ENCODE measurements at regions not wholly inside any gene's neighbourhood (a gene's known extent, or its start where the extent isn't known, plus 50 kb on each side); places are given as distances from the start of the nearest gene placed in this dataset.

GRCh38 chr5:27242258-27242626 is 203.9 kb upstream of the CDH9 start:
- no peak for DNase-seq (ENCODE audit: low spot score)
- no peak for TF ChIP-seq CTCF (IDR thresholded peaks at IDR 0.05; ENCODE audit: borderline replicate concordance, control extremely low read depth, extremely low read depth, insufficient read depth, missing control alignments)
- in situ Hi-C loops (cut with MboI; ENCODE audit: low sequenced_read_pairs, unreplicated experiment), result no loop called here

DNA sequence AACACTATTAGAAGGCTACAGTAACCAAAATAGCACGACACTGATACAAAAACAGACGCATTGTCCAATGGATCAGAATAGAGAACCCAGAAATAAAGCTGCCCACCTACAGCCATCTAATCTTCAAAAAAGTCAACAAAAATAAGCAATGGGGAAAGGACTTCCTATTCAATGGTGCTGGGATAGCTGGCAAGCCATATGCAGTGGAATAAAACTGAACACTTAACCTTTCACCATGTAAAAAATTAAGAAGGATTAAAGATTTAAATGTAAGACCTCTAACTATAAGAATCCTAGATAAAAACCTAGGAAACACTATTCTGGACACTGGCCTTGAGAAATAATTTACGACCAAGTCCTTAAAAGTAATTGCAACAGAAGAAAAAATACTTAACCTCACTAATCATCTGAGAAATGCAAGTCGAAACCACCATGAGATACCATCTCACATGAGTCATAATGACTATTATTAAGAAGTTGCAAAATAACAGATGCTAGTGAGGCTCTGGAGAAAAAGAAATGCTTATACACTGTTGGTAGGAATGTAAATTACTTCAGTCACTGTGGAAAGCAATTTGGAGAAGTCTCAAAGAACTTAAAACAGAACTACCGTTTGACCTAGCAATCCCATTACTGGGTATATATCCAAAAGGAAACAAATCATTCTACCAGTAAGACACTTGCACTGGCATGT is 203.3 kb upstream of the CDH9 start:
- no peak for TF ChIP-seq CTCF (IDR thresholded peaks at IDR 0.05; ENCODE audit: borderline replicate concordance, control extremely low read depth, extremely low read depth, insufficient read depth, missing control alignments)
- in situ Hi-C loops (cut with MboI; ENCODE audit: low sequenced_read_pairs, unreplicated experiment), result no loop called here
- DNase-seq (ENCODE audit: low spot score), result no peak

DNA sequence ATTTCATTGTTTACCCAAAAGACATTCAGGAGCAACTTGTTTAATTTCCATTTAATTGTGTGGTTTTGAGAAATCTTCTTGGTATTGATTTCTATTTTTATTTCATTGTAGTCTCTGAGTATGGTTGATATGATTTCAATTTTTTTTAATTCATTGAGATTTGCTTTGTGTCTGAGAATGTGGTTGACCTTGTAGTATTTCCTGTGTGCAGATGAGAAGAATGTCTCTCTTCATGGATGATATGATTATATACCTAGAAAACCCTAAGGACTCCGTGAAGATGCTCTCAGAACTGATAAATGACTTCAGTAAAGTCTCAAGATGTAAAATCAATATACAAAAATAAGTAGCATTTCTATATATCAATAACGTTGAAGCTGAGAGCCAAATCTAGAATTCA is 202.4 kb upstream of the CDH9 start:
- in situ Hi-C loops (cut with MboI; ENCODE audit: low sequenced_read_pairs, unreplicated experiment), result no loop called here
- TF ChIP-seq CTCF (IDR thresholded peaks at IDR 0.05; ENCODE audit: borderline replicate concordance, control extremely low read depth, extremely low read depth, insufficient read depth, missing control alignments), result no peak
- DNase-seq (ENCODE audit: low spot score), result no peak

GRCh38 chr5:27234916-27235315 is 196.5 kb upstream of the CDH9 start:
- in situ Hi-C loops (cut with MboI; ENCODE audit: low sequenced_read_pairs, unreplicated experiment), result no loop called here
- DNase-seq (ENCODE audit: low spot score), result no peak
- TF ChIP-seq CTCF (IDR thresholded peaks at IDR 0.05; ENCODE audit: borderline replicate concordance, control extremely low read depth, extremely low read depth, insufficient read depth, missing control alignments), result no peak

DNA sequence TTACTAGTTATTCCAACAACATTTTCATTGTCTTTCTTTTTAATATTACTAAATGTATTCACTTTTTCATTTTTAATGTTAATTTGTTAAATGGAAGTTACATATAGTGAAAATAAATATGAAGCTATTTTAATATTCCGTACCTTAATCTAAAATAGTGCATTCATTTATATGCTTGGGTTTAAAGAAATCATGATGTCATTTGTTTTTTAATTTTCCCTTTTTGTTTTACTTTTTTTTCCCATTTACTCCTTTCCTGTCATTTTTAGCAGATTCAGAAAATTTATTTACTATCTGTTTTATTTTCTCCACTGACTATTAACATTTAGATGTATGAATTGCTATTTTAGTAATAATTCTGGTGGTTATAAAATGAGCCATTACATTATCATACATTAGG is 183.0 kb upstream of the CDH9 start:
- in situ Hi-C loops (cut with MboI; ENCODE audit: low sequenced_read_pairs, unreplicated experiment), result no loop called here
- no peak for DNase-seq (ENCODE audit: low spot score)
- TF ChIP-seq CTCF (IDR thresholded peaks at IDR 0.05; ENCODE audit: borderline replicate concordance, control extremely low read depth, extremely low read depth, insufficient read depth, missing control alignments), result no peak

DNA sequence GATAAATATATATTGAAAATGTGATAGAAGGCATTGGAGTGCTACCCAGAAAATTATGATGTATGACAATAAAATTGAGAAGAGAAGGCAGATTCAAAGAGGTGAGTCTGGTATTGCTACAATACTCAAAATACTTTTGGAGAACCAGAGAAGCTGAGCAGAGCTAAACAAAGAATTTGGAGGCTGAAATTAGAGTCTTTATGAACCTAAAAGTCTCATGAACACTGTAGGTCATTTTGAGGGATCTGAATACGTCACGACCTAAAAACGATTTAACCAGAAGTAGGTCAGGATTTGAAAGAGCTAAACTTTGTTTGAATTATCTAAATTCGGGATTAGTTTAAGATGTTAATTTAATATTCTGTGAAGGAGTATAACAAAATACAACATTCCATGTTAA is 182.4 kb upstream of the CDH9 start:
- TF ChIP-seq CTCF (IDR thresholded peaks at IDR 0.05; ENCODE audit: borderline replicate concordance, control extremely low read depth, extremely low read depth, insufficient read depth, missing control alignments), result no peak
- no peak for DNase-seq (ENCODE audit: low spot score)
- in situ Hi-C loops (cut with MboI; ENCODE audit: low sequenced_read_pairs, unreplicated experiment), result no loop called here

All from GM13976 (cell line).